NCI-H187 treated with DMSO at 0.1 percent for 48 hours (cell line): ENCODE measurements at regions not wholly inside any gene's neighbourhood (a gene's known extent, or its start where the extent isn't known, plus 50 kb on each side); places are given as distances from the start of the nearest gene placed in this dataset.

ENCODE experiments used
- DNase-seq: peaks from one replicate; lab custom pipeline; 2025; lab: John Stamatoyannopoulos, UW

- DNase-seq = no peak
These were observed 739.6 kb upstream of the TBX3 start for GRCh38 chr12:115423546-115423987.

- DNase-seq = no peak
These were observed 739.0 kb upstream of the TBX3 start for GRCh38 chr12:115422845-115423545.

GRCh38 chr12:115421796-115422709, 738.1 kb upstream of the TBX3 start:
- no peak for DNase-seq

GRCh38 chr12:115421350-115421749, 737.4 kb upstream of the TBX3 start:
- no peak for DNase-seq

GRCh38 chr12:115419145-115419646, 735.2 kb upstream of the TBX3 start:
- DNase-seq = no peak

- DNase-seq = no peak
These were observed 733.6 kb upstream of the TBX3 start for GRCh38 chr12:115417610-115418009.

- no peak for DNase-seq
These were observed 732.9 kb upstream of the TBX3 start for GRCh38 chr12:115416869-115417268.

- DNase-seq = no peak
These were observed 729.7 kb upstream of the TBX3 start for GRCh38 chr12:115413626-115414025.

GRCh38 chr12:115412831-115413230, 728.9 kb upstream of the TBX3 start:
- DNase-seq = no peak

- no peak for DNase-seq
These were observed 727.1 kb upstream of the TBX3 start for GRCh38 chr12:115411121-115411520.

GRCh38 chr12:115408642-115409041, 724.7 kb upstream of the TBX3 start:
- DNase-seq = no peak

- DNase-seq = no peak
These were observed 723.7 kb upstream of the TBX3 start for GRCh38 chr12:115407723-115408122.

- peak; percentile 80 for DNase-seq
These were observed 723.1 kb upstream of the TBX3 start for GRCh38 chr12:115407036-115407435.

GRCh38 chr12:115405471-115405860, 721.5 kb upstream of the TBX3 start:
- no peak for DNase-seq

GRCh38 chr12:115404761-115405470, 720.9 kb upstream of the TBX3 start:
- DNase-seq = no peak

GRCh38 chr12:115403689-115404088, 719.7 kb upstream of the TBX3 start:
- no peak for DNase-seq

- no peak for DNase-seq
These were observed 719.3 kb upstream of the TBX3 start for GRCh38 chr12:115403253-115403652.

- no peak for DNase-seq
These were observed 718.6 kb upstream of the TBX3 start for GRCh38 chr12:115402443-115403180.

- DNase-seq = no peak
These were observed 717.8 kb upstream of the TBX3 start for GRCh38 chr12:115401761-115402160.

- DNase-seq = no peak
These were observed 716.0 kb upstream of the TBX3 start for GRCh38 chr12:115400011-115400410.

- DNase-seq = no peak
These were observed 714.4 kb upstream of the TBX3 start for GRCh38 chr12:115398311-115398781.

- DNase-seq = no peak
These were observed 712.6 kb upstream of the TBX3 start for GRCh38 chr12:115396567-115396966.
